ENCODE measurements at regions not wholly inside any gene's neighbourhood (a gene's known extent, or its start where the extent isn't known, plus 50 kb on each side); places are given as distances from the start of the nearest gene placed in this dataset.

DNA sequence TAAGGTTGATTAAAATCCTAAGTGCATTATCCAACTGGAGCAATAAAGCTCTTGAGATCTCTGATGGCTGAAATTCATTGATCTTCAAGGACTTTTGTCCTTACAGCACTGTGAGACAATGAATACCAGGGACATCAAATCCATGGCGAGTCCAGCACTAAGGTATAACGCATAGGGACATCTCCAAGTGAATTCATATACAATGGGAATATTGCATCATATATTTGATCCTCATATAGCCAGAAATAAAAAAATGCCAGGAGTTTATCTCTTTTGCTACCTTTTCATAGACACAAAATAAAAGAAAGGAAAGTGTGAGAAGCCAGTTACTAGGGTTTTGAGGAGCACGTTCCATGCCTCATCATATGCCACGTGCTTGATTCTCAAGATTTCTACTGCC is 112.5 kb upstream of the CDH13 start:
- ChIA-PET CTCF (no interaction called here), POLR2A (no interaction called here)
- in situ Hi-C loops (cut with HindIII; ENCODE audit: low pct_unique_long_range_greater_than_20kb, low sequenced_read_pairs) = no loop called here
- Histone ChIP-seq H3K27ac (ENCODE audit: low read length) (no peak overlapping the region), H3K4me3 (ENCODE audit: low read depth in 2 of 2, low read length in 2 of 2) (no peak overlapping the region), H3K27me3 (ENCODE audit: control insufficient read depth, insufficient read depth, low read length) (no peaks in the 10 kb centered on the region; the same call in 1 of the 2 replicates), H3K4me1 (ENCODE audit: control insufficient read depth, insufficient read depth, low read length) (no peaks in the 10 kb centered on the region), H3K9me3 (ENCODE audit: control insufficient read depth, insufficient read depth, low read depth, low read length) (no peaks in the 10 kb centered on the region), H3K36me3 (ENCODE audit: control insufficient read depth, insufficient read depth, low read length) (no peaks in the 10 kb centered on the region)
- intact Hi-C loops (cut with micrococcal nuclease; ENCODE audit: unreplicated experiment) = no loop called here
- DNase-seq (ENCODE audit: low read depth, low spot score) (no peak), ATAC-seq (no peak)
- no peak for TF ChIP-seq TCF7L2 (IDR thresholded peaks at IDR 0.05; ENCODE audit: low read depth, low read length)
- TF ChIP-seq CTCF (IDR thresholded peaks at IDR 0.05) = no peak
- BruUV-seq (replicated peaks) = no TSS peak

DNA sequence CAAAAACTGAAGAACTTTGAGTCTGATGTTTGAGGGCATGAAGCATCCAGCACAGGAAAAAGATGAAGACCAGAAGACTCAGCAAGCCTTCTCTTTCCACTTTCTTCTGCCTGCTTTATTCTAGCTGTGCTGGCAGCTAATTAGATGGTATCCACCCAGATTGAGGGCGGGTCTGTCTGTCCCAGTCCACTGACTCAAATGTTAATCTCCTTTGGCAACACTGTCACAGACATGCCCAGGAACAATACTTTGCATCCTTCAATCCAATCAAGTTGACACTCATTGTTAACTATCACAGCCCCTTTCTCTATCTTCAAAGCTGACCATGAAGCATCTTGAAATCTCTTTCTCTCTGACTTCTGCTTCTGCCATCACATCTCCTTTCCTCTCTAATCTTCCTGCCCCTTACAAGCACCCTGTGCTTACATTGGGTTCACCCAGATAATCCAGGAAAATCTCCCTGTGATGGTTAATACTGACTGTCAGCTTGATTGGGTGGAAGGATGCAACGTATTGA is 115.9 kb upstream of the CDH13 start:
- no peak for DNase-seq (ENCODE audit: low read depth, low spot score)
- BruUV-seq (replicated peaks) = no TSS peak
- TF ChIP-seq, protein P1, sequence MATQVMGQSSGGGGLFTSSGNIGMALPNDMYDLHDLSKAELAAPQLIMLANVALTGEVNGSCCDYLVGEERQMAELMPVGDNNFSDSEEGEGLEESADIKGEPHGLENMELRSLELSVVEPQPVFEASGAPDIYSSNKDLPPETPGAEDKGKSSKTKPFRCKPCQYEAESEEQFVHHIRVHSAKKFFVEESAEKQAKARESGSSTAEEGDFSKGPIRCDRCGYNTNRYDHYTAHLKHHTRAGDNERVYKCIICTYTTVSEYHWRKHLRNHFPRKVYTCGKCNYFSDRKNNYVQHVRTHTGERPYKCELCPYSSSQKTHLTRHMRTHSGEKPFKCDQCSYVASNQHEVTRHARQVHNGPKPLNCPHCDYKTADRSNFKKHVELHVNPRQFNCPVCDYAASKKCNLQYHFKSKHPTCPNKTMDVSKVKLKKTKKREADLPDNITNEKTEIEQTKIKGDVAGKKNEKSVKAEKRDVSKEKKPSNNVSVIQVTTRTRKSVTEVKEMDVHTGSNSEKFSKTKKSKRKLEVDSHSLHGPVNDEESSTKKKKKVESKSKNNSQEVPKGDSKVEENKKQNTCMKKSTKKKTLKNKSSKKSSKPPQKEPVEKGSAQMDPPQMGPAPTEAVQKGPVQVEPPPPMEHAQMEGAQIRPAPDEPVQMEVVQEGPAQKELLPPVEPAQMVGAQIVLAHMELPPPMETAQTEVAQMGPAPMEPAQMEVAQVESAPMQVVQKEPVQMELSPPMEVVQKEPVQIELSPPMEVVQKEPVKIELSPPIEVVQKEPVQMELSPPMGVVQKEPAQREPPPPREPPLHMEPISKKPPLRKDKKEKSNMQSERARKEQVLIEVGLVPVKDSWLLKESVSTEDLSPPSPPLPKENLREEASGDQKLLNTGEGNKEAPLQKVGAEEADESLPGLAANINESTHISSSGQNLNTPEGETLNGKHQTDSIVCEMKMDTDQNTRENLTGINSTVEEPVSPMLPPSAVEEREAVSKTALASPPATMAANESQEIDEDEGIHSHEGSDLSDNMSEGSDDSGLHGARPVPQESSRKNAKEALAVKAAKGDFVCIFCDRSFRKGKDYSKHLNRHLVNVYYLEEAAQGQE (IDR thresholded peaks at IDR 0.05; ENCODE audit: insufficient read depth in 1 of 2, low read depth in 2 of 2, low read length in 1 of 2) = no peak
- no peak for TF ChIP-seq CTCF (IDR thresholded peaks at IDR 0.05)
- TF ChIP-seq SIN3A (IDR thresholded peaks at IDR 0.05; ENCODE audit: borderline replicate concordance, insufficient read depth, low read depth, low read length) = no peak
- no peak for TF ChIP-seq POLR2AphosphoS5 (IDR thresholded peaks at IDR 0.05; ENCODE audit: low read depth, low read length)
- no peak for TF ChIP-seq TCF7L2 (IDR thresholded peaks at IDR 0.05; ENCODE audit: low read depth, low read length)
- ChIA-PET CTCF (no interaction called here), POLR2A (no interaction called here)
- H3K27ac ChIP-seq (ENCODE audit: low read length) = no peak overlapping the region
- in situ Hi-C loops (cut with HindIII; ENCODE audit: low pct_unique_long_range_greater_than_20kb, low sequenced_read_pairs) (no loop called here), intact Hi-C loops (cut with micrococcal nuclease; ENCODE audit: unreplicated experiment) (no loop called here)
- H3K27me3 ChIP-seq (ENCODE audit: control insufficient read depth, insufficient read depth, low read length) = no peaks in the 10 kb centered on the region
- no peak overlapping the region for H3K4me3 ChIP-seq (ENCODE audit: low read depth in 2 of 2, low read length in 2 of 2)
- H3K4me1 ChIP-seq (ENCODE audit: control insufficient read depth, insufficient read depth, low read length) = no peaks in the 10 kb centered on the region
- no peaks in the 10 kb centered on the region for H3K9me3 ChIP-seq (ENCODE audit: control insufficient read depth, insufficient read depth, low read depth, low read length)
- H3K36me3 ChIP-seq (ENCODE audit: control insufficient read depth, insufficient read depth, low read length) = no peaks in the 10 kb centered on the region
- ATAC-seq = no peak
